ENCODE measurements at regions not wholly inside any gene's neighbourhood (a gene's known extent, or its start where the extent isn't known, plus 50 kb on each side); places are given as distances from the start of the nearest gene placed in this dataset.
"Not testable (repeated sequence)": the region's sequence is repeated elsewhere in the genome, so short reads cannot be mapped to it uniquely, and the experiment has no call there.

GRCh38 chr21:9003909-9004814 lies 1517.2 kb upstream of the TPTE start:
- dilution Hi-C loops (cut with MboI; ENCODE audit: extremely low pct_ligation_motif_present, low sequenced_read_pairs); DNase-seq (ENCODE audit: low read depth, low spot score); H4K20me1 ChIP-seq (ENCODE audit: control insufficient read depth, extremely low read depth, insufficient read depth, low read length); H3K4me3 ChIP-seq (ENCODE audit: control insufficient read depth in 2 of 3, extremely low read depth in 1 of 3, insufficient read depth in 2 of 3, low read depth in 1 of 3, low read length in 3 of 3); H3K9ac ChIP-seq (ENCODE audit: control insufficient read depth, extremely low read depth, insufficient read depth, low read length); H2AFZ ChIP-seq (ENCODE audit: control insufficient read depth, low read length); H3K79me2 ChIP-seq (ENCODE audit: control insufficient read depth, insufficient read depth, low read length); H3K4me1 ChIP-seq (ENCODE audit: control insufficient read depth, extremely low read depth, insufficient read depth, low read length); H3K27me3 ChIP-seq (ENCODE audit: control insufficient read depth, extremely low read depth, insufficient read depth, low read length); H3K9me1 ChIP-seq (ENCODE audit: control insufficient read depth, extremely low read depth, insufficient read depth, low read length); FAIRE-seq; H3K36me3 ChIP-seq (ENCODE audit: control insufficient read depth in 2 of 2, extremely low read depth in 1 of 2, insufficient read depth in 2 of 2, low read length in 2 of 2); H3K4me2 ChIP-seq (ENCODE audit: control insufficient read depth, extremely low read depth, insufficient read depth, low read depth, low read length); H3K27ac ChIP-seq (ENCODE audit: control insufficient read depth, insufficient read depth, low read length): not testable (repeated sequence)
- H3K9me3 ChIP-seq (ENCODE audit: control insufficient read depth, low read depth, low read length) = peaks cover 17% of the 10 kb centered on the region

- FAIRE-seq; H3K4me3 ChIP-seq (ENCODE audit: control insufficient read depth in 2 of 3, extremely low read depth in 1 of 3, insufficient read depth in 2 of 3, low read depth in 1 of 3, low read length in 3 of 3); H2AFZ ChIP-seq (ENCODE audit: control insufficient read depth, low read length); H3K27me3 ChIP-seq (ENCODE audit: control insufficient read depth, extremely low read depth, insufficient read depth, low read length); H3K4me1 ChIP-seq (ENCODE audit: control insufficient read depth, extremely low read depth, insufficient read depth, low read length); H3K9ac ChIP-seq (ENCODE audit: control insufficient read depth, extremely low read depth, insufficient read depth, low read length); H3K36me3 ChIP-seq (ENCODE audit: control insufficient read depth in 2 of 2, extremely low read depth in 1 of 2, insufficient read depth in 2 of 2, low read length in 2 of 2); dilution Hi-C loops (cut with MboI; ENCODE audit: extremely low pct_ligation_motif_present, low sequenced_read_pairs); H3K79me2 ChIP-seq (ENCODE audit: control insufficient read depth, insufficient read depth, low read length); H3K4me2 ChIP-seq (ENCODE audit: control insufficient read depth, extremely low read depth, insufficient read depth, low read depth, low read length); H3K9me1 ChIP-seq (ENCODE audit: control insufficient read depth, extremely low read depth, insufficient read depth, low read length); H4K20me1 ChIP-seq (ENCODE audit: control insufficient read depth, extremely low read depth, insufficient read depth, low read length); H3K27ac ChIP-seq (ENCODE audit: control insufficient read depth, insufficient read depth, low read length); DNase-seq (ENCODE audit: low read depth, low spot score): not testable (repeated sequence)
- peaks cover 18% of the 10 kb centered on the region for H3K9me3 ChIP-seq (ENCODE audit: control insufficient read depth, low read depth, low read length)
Measured at GRCh38 chr21:9004815-9005518, 1516.4 kb upstream of the TPTE start.

GRCh38 chr21:9005671-9006070 lies 1515.7 kb upstream of the TPTE start:
- H3K27ac ChIP-seq (ENCODE audit: control insufficient read depth, insufficient read depth, low read length); H3K36me3 ChIP-seq (ENCODE audit: control insufficient read depth in 2 of 2, extremely low read depth in 1 of 2, insufficient read depth in 2 of 2, low read length in 2 of 2); FAIRE-seq; H3K27me3 ChIP-seq (ENCODE audit: control insufficient read depth, extremely low read depth, insufficient read depth, low read length); H3K9ac ChIP-seq (ENCODE audit: control insufficient read depth, extremely low read depth, insufficient read depth, low read length); H3K79me2 ChIP-seq (ENCODE audit: control insufficient read depth, insufficient read depth, low read length); H3K4me1 ChIP-seq (ENCODE audit: control insufficient read depth, extremely low read depth, insufficient read depth, low read length); H2AFZ ChIP-seq (ENCODE audit: control insufficient read depth, low read length); H3K4me3 ChIP-seq (ENCODE audit: control insufficient read depth in 2 of 3, extremely low read depth in 1 of 3, insufficient read depth in 2 of 3, low read depth in 1 of 3, low read length in 3 of 3); H3K9me1 ChIP-seq (ENCODE audit: control insufficient read depth, extremely low read depth, insufficient read depth, low read length); H4K20me1 ChIP-seq (ENCODE audit: control insufficient read depth, extremely low read depth, insufficient read depth, low read length); DNase-seq (ENCODE audit: low read depth, low spot score); H3K4me2 ChIP-seq (ENCODE audit: control insufficient read depth, extremely low read depth, insufficient read depth, low read depth, low read length); dilution Hi-C loops (cut with MboI; ENCODE audit: extremely low pct_ligation_motif_present, low sequenced_read_pairs): not testable (repeated sequence)
- H3K9me3 ChIP-seq (ENCODE audit: control insufficient read depth, low read depth, low read length) = peaks cover 23% of the 10 kb centered on the region

GRCh38 chr21:9006111-9006510 lies 1515.3 kb upstream of the TPTE start:
- dilution Hi-C loops (cut with MboI; ENCODE audit: extremely low pct_ligation_motif_present, low sequenced_read_pairs) = not testable (repeated sequence)

More at GRCh38 chr21:9006111-9006510, 1515.3 kb upstream of the TPTE start:
- H3K79me2 ChIP-seq (ENCODE audit: control insufficient read depth, insufficient read depth, low read length); H3K9me1 ChIP-seq (ENCODE audit: control insufficient read depth, extremely low read depth, insufficient read depth, low read length); H3K9ac ChIP-seq (ENCODE audit: control insufficient read depth, extremely low read depth, insufficient read depth, low read length); H4K20me1 ChIP-seq (ENCODE audit: control insufficient read depth, extremely low read depth, insufficient read depth, low read length); DNase-seq (ENCODE audit: low read depth, low spot score); H3K36me3 ChIP-seq (ENCODE audit: control insufficient read depth in 2 of 2, extremely low read depth in 1 of 2, insufficient read depth in 2 of 2, low read length in 2 of 2); H3K4me2 ChIP-seq (ENCODE audit: control insufficient read depth, extremely low read depth, insufficient read depth, low read depth, low read length); H3K27ac ChIP-seq (ENCODE audit: control insufficient read depth, insufficient read depth, low read length); H3K4me1 ChIP-seq (ENCODE audit: control insufficient read depth, extremely low read depth, insufficient read depth, low read length); H3K27me3 ChIP-seq (ENCODE audit: control insufficient read depth, extremely low read depth, insufficient read depth, low read length); FAIRE-seq; H3K4me3 ChIP-seq (ENCODE audit: control insufficient read depth in 2 of 3, extremely low read depth in 1 of 3, insufficient read depth in 2 of 3, low read depth in 1 of 3, low read length in 3 of 3); H2AFZ ChIP-seq (ENCODE audit: control insufficient read depth, low read length): not testable (repeated sequence)
- peaks cover 26% of the 10 kb centered on the region for H3K9me3 ChIP-seq (ENCODE audit: control insufficient read depth, low read depth, low read length)

Measured in keratinocyte (primary cell).